Neutrophil (primary cell): ENCODE measurements at regions not wholly inside any gene's neighbourhood (a gene's known extent, or its start where the extent isn't known, plus 50 kb on each side); places are given as distances from the start of the nearest gene placed in this dataset.

Experiments
- H3K27ac ChIP-seq: fragments of 200-600 bp; sonication (generic); 2 replicates; pipeline ENCODE4 v1.5.1; 2016; ENCODE audit warnings: mild to moderate bottlenecking, moderate library complexity
- H3K27me3 ChIP-seq: fragments of 200-600 bp; sonication (generic); 2 replicates; pipeline ENCODE4 v1.6.0; 2016; ENCODE audit warnings: mild to moderate bottlenecking
- H3K36me3 ChIP-seq: fragments of 200-600 bp; sonication (generic); 2 replicates; pipeline ENCODE4 v1.5.1; 2017
- H3K4me1 ChIP-seq, 2 experiments: fragments of 200-600 bp in 1 of 2; sonication (generic) in 1 of 2; 1 replicate in 1 of 2; 2 replicates in 1 of 2; pipeline versions ENCODE4 v1.5.1 to v1.6.1; 2013 to 2016; ENCODE audit warnings: low read depth in 1 of 2, low read length in 1 of 2, mild to moderate bottlenecking in 1 of 2, moderate library complexity in 1 of 2; ENCODE audit not compliant: control insufficient read depth in 1 of 2, insufficient read depth in 1 of 2
- H3K4me3 ChIP-seq, 2 experiments: fragments of 200-600 bp in 1 of 2; sonication (generic) in 1 of 2; 1 replicate in 1 of 2; 2 replicates in 1 of 2; pipeline ENCODE4 v1.5.1; 2013 to 2016; ENCODE audit warnings: low read depth in 1 of 2, low read length in 1 of 2, mild to moderate bottlenecking in 1 of 2, moderate library complexity in 1 of 2
- H3K9me3 ChIP-seq: fragments of 200-600 bp; sonication (generic); 2 replicates; pipeline ENCODE4 v1.5.1; 2016
- TF ChIP-seq, protein P1 (sequence below): fragments of 200-600 bp; sonication (generic); IDR thresholded peaks from 2 replicates; pipeline ENCODE4 v1.5.1; 2016; ENCODE audit warnings: antibody characterized with exemption

DNA sequence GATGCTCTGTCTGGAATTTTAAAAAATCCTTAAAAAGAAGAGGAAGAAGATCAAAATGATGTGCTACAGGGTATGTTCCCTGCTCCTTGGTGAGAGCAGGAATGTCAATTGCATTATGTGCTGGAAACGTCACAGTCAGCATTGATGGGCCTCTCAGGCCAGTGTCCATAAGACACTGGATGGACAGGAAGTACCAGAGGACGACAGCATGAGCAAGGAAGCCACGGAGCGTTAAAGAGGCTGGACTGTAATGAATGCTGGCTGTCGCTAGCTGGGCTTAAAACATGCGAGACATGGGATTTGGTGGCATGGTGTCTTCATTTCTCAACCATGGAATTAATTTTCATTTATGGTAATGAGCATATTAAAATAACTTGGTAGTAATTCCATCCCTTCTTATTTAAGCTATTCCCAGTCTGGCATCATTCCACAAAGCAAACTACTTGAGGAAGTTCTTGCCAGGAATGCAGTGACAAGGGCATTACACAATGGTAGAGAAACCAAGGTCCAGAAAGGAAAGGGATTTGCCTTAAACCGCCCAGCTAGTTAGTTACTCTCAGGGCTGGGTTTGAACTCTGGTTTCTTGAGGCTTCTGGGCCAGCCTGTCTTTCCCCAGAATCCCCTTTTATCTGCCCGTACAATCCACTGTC is 166.6 kb upstream of the SOX4 start:
- Histone ChIP-seq H3K36me3 (no peaks in the 10 kb centered on the region), H3K27me3 (no peaks in the 10 kb centered on the region), H3K4me1 (peaks cover 9 to 11% of the 10 kb centered on the region in 2 experiments), H3K27ac (no peak overlapping the region), H3K4me3 (no peak overlapping the region), H3K9me3 (no peaks in the 10 kb centered on the region)
- TF ChIP-seq, protein P1, sequence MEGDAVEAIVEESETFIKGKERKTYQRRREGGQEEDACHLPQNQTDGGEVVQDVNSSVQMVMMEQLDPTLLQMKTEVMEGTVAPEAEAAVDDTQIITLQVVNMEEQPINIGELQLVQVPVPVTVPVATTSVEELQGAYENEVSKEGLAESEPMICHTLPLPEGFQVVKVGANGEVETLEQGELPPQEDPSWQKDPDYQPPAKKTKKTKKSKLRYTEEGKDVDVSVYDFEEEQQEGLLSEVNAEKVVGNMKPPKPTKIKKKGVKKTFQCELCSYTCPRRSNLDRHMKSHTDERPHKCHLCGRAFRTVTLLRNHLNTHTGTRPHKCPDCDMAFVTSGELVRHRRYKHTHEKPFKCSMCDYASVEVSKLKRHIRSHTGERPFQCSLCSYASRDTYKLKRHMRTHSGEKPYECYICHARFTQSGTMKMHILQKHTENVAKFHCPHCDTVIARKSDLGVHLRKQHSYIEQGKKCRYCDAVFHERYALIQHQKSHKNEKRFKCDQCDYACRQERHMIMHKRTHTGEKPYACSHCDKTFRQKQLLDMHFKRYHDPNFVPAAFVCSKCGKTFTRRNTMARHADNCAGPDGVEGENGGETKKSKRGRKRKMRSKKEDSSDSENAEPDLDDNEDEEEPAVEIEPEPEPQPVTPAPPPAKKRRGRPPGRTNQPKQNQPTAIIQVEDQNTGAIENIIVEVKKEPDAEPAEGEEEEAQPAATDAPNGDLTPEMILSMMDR: no peak

DNA sequence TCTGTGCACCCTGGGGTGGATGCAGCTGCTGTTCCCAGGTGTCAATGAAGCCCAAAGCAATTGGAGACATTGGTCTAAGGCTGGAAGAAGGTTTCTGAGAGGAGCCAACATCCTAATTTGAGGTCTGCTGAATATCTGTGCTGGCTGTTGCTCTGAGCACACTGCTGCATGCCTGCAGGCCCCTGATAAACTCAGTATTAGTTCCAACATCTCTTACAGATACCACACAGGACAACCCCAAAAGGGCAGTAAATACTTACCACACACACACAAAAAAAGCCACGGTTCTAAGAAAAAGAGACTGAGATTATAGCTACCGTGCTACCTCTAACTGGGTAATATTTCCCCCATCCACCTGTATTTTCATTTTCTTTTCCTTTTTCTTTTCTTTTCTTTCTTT is 164.3 kb upstream of the SOX4 start:
- Histone ChIP-seq H3K9me3 (no peaks in the 10 kb centered on the region), H3K27ac (no peak overlapping the region), H3K27me3 (no peaks in the 10 kb centered on the region), H3K36me3 (no peaks in the 10 kb centered on the region), H3K4me3 (no peak overlapping the region), H3K4me1 (peaks cover 13 to 14% of the 10 kb centered on the region in 2 experiments)
- TF ChIP-seq, protein P1: no peak

DNA sequence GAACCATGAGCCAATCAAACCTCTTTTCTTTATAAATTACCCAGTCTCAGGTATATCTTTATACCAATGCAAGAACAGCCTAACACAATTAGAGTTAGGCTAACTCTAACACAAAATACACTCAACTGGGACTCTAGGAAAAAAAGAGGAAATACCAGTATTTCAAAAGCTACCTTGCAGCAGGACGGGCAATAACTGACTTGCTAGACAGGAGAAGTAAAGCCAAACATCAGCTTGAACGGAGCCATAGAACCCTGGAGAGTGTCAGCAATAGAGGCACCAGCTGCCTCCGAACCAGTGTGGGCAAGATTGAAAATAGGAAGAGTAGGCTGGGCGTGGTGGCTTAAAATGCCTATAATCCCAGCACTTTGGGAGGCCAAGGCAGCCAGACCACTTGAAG is 162.0 kb upstream of the SOX4 start:
- Histone ChIP-seq H3K4me1 (peaks cover 13 to 14% of the 10 kb centered on the region in 2 experiments), H3K27ac (peak overlapping the region; percentile 54), H3K36me3 (no peaks in the 10 kb centered on the region), H3K9me3 (no peaks in the 10 kb centered on the region), H3K4me3 (no peak overlapping the region), H3K27me3 (no peaks in the 10 kb centered on the region)
- TF ChIP-seq, protein P1: no peak

DNA sequence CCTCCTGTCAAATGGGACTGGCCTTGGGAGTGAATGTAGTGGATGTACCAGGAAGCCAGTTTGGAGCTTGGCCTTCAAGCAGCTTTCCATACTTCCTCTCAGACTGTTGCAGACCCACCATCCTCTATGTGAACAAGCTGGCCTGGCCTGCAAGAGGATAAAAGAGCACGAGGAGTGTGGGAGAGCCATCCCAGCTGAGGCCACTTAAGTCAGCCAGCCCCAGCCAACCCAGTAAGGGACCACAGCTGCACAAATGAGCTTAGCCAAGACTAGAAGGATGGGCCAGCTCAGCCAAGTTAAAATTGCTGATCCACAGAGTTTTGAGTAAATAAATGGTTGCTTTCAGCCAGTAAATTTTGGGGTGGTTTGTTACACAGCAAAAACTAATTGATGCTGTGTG is 156.9 kb upstream of the SOX4 start:
- H3K4me1 ChIP-seq: peaks cover 39 to 48% of the 10 kb centered on the region in 2 experiments
- TF ChIP-seq, protein P1: no peak
- no peak overlapping the region for H3K4me3 ChIP-seq
- H3K36me3 ChIP-seq: no peaks in the 10 kb centered on the region
- H3K27me3 ChIP-seq: no peaks in the 10 kb centered on the region
- H3K9me3 ChIP-seq: no peaks in the 10 kb centered on the region
- no peak overlapping the region for H3K27ac ChIP-seq

DNA sequence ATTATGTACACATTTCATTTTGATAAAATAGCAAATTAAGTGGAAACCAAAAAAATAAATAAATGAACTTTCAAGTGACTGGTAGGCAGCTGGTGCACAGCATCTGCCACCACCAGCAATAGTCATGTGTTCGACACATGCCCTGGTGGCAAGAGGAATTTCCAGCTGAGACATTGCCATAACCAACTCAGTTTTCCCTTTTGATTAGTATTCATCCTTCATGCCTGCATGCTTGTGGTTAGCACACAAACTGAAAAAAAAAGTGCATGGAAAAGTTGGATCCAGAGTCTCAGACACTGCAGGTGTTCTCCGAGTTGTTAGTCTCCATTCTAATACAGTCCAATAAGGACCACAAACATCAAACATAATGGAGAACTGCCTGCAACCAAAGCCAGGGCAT is 156.0 kb upstream of the SOX4 start:
- H3K27me3 ChIP-seq: no peaks in the 10 kb centered on the region
- no peaks in the 10 kb centered on the region for H3K9me3 ChIP-seq
- TF ChIP-seq, protein P1: no peak
- no peaks in the 10 kb centered on the region for H3K36me3 ChIP-seq
- no peak overlapping the region for H3K4me3 ChIP-seq
- H3K4me1 ChIP-seq: peaks cover 38 to 49% of the 10 kb centered on the region in 2 experiments
- no peak overlapping the region for H3K27ac ChIP-seq
